Thyroid gland (tissue), 4 donors: ENCODE measurements at regions not wholly inside any gene's neighbourhood (a gene's known extent, or its start where the extent isn't known, plus 50 kb on each side); places are given as distances from the start of the nearest gene placed in this dataset.

Experiments
- CTCF ChIP-seq, 6 experiments: fragments of 200-600 bp in 3 of 6; fragments of 450-650 bp in 3 of 6; sonication (generic) in 3 of 6; IDR thresholded peaks; one replicate each; pipeline ENCODE4 v1.5.1; 2016 to 2019; ENCODE audit warnings: antibody characterized with exemption in 6 of 6, mild to moderate bottlenecking in 2 of 6, inconsistent platforms in 1 of 6, moderate library complexity in 1 of 6
- POLR2A ChIP-seq, 2 donors: fragments of 450-650 bp; IDR thresholded peaks; one replicate each; pipeline ENCODE4 v1.6.1; 2017; ENCODE audit warnings: antibody characterized with exemption in 2 of 2, mild to moderate bottlenecking in 2 of 2, moderate library complexity in 1 of 2

- TF ChIP-seq CTCF (IDR thresholded peaks at IDR 0.05) (no peak), POLR2A (IDR thresholded peaks at IDR 0.05) (no peak)
Observed at GRCh38 chr4:31929676-31930345, 1209.6 kb downstream of the PCDH7 start.
